SK-N-SH treated with all-trans-retinoic acid at 6 μM for 48 hours (cell line): ENCODE measurements at regions not wholly inside any gene's neighbourhood (a gene's known extent, or its start where the extent isn't known, plus 50 kb on each side); places are given as distances from the start of the nearest gene placed in this dataset.

Experiments used
- GLIS3 ChIP-seq: fragments of 250-450 bp; sonication (Bioruptor Pico); IDR thresholded peaks from 2 replicates; pipeline ENCODE4 v1.5.0; 2020; ENCODE audit warnings: mild to moderate bottlenecking, moderate library complexity
- ZC3H10 ChIP-seq: fragments of 250-450 bp; sonication (Bioruptor Pico); IDR thresholded peaks from 2 replicates; pipeline ENCODE4 v1.5.1; 2021; ENCODE audit warnings: mild to moderate bottlenecking, moderate library complexity
- TF ChIP-seq, protein P1 (sequence below): fragments of 250-450 bp; sonication (Bioruptor Pico); IDR thresholded peaks from 2 replicates; pipeline ENCODE4 v1.5.1; 2021; ENCODE audit warnings: mild to moderate bottlenecking, moderate library complexity

DNA sequence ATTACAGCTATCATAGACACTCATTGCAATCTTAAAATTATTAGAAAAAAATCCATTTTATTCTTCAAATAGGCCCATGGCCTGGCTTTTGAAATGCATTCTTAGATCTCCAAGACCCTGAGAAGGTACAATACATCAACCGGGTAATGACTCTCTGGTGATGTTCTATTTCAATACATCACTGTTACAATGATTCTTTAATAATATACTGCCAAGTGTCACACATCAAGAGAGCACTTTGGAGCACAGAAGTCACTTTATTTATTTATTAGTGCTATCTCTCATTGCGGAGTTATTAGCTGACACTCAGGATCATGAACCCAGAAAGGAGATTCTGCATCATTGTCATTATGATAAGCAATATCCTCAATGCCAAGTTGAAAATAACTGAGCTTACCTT is 748.5 kb upstream of the MBL2 start:
- TF ChIP-seq, protein P1, sequence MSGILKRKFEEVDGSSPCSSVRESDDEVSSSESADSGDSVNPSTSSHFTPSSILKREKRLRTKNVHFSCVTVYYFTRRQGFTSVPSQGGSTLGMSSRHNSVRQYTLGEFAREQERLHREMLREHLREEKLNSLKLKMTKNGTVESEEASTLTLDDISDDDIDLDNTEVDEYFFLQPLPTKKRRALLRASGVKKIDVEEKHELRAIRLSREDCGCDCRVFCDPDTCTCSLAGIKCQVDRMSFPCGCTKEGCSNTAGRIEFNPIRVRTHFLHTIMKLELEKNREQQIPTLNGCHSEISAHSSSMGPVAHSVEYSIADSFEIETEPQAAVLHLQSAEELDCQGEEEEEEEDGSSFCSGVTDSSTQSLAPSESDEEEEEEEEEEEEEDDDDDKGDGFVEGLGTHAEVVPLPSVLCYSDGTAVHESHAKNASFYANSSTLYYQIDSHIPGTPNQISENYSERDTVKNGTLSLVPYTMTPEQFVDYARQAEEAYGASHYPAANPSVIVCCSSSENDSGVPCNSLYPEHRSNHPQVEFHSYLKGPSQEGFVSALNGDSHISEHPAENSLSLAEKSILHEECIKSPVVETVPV (CRISPR knock-in tag) = no peak
- no peak for TF ChIP-seq GLIS3
- no peak for TF ChIP-seq ZC3H10
